ENCODE measurements at regions not wholly inside any gene's neighbourhood (a gene's known extent, or its start where the extent isn't known, plus 50 kb on each side); places are given as distances from the start of the nearest gene placed in this dataset.

- Histone ChIP-seq H3K4me1 (ENCODE audit: control insufficient read depth in 2 of 2, insufficient read depth in 2 of 2, low read length in 2 of 2) (no peaks in the 10 kb centered on the region), H3K4me3 (ENCODE audit: control extremely low read depth in 1 of 5, extremely low read depth in 1 of 5, insufficient read depth in 1 of 5, low read depth in 2 of 5, low read length in 4 of 5) (no peak overlapping the region), H4K20me1 (ENCODE audit: control insufficient read depth, insufficient read depth, low read length, poor library complexity, severe bottlenecking) (no peaks in the 10 kb centered on the region), H3K36me3 (replicated peaks in 1 of 2; ENCODE audit: control extremely low read depth in 1 of 2, control insufficient read depth in 1 of 2, extremely low read depth in 1 of 2, insufficient read depth in 2 of 2, low read length in 1 of 2) (no peaks in the 10 kb centered on the region), H2AFZ (ENCODE audit: insufficient read depth, low read depth, low read length, poor library complexity, severe bottlenecking) (no peak overlapping the region), H3K27ac (ENCODE audit: low read length in 2 of 2) (no peak overlapping the region), H3K9me3 (ENCODE audit: control extremely low read depth in 1 of 3, control insufficient read depth in 2 of 3, insufficient read depth in 1 of 3, low read length in 2 of 3) (peaks cover 0 to 40% (median 0%) of the 10 kb centered on the region in 3 donors), H3K4me2 (replicated peaks; ENCODE audit: low read depth, low read length, poor library complexity, severe bottlenecking) (no peak overlapping the region), H3K27me3 (replicated peaks in 1 of 4; ENCODE audit: control extremely low read depth in 1 of 4, control insufficient read depth in 3 of 4, insufficient read depth in 4 of 4, low read length in 3 of 4) (peaks cover 0 to 11% (median 0%) of the 10 kb centered on the region in 4 experiments), H3K79me2 (ENCODE audit: control insufficient read depth, insufficient read depth, low read length) (no peaks in the 10 kb centered on the region), H3K9ac (ENCODE audit: low read length) (no peak overlapping the region)
- no peak overlapping the region for H3K4me3 Mint-ChIP-seq
- H3K4me1 Mint-ChIP-seq, result no peaks in the 10 kb centered on the region
- ATAC-seq (ENCODE audit: low read depth) (no peak), DNase-seq (no peak)
- no peaks in the 10 kb centered on the region for H3K9me3 Mint-ChIP-seq (ENCODE audit: insufficient read depth)
- 22% methylated on average over 9 of the region's 18 CpGs for WGBS (ENCODE audit: insufficient coverage)
- ChIA-PET POLR2A (no interaction called here), CTCF (no interaction called here)
- intact Hi-C loops (cut with micrococcal nuclease), result no loop called here
- H3K27me3 Mint-ChIP-seq, result peaks cover 18% of the 10 kb centered on the region
- H3K27ac Mint-ChIP-seq, result no peak overlapping the region
- TF ChIP-seq CTCF (IDR thresholded peaks at IDR 0.05), result no peak
- TF ChIP-seq EZH2 (IDR thresholded peaks at IDR 0.05; ENCODE audit: borderline replicate concordance, insufficient read depth, low read depth, low read length, poor library complexity, severe bottlenecking), result no peak
Observed at GRCh38 chrX:790041-790506, 159.5 kb downstream of the SHOX start.

GRCh38 chrX:789096-789495, 158.5 kb downstream of the SHOX start:
- intact Hi-C loops (cut with micrococcal nuclease), result no loop called here
- H3K27me3 ChIP-seq (replicated peaks in 1 of 4; ENCODE audit: control extremely low read depth in 1 of 4, control insufficient read depth in 3 of 4, insufficient read depth in 4 of 4, low read length in 3 of 4), result peaks cover 0 to 11% (median 0%) of the 10 kb centered on the region in 4 experiments
- peaks cover 0 to 41% (median 0%) of the 10 kb centered on the region in 3 donors for H3K9me3 ChIP-seq (ENCODE audit: control extremely low read depth in 1 of 3, control insufficient read depth in 2 of 3, insufficient read depth in 1 of 3, low read length in 2 of 3)
- DNase-seq (no peak), ATAC-seq (ENCODE audit: low read depth) (no peak)
- no peak overlapping the region for H3K9ac ChIP-seq (ENCODE audit: low read length)
- H3K4me1 ChIP-seq (ENCODE audit: control insufficient read depth in 2 of 2, insufficient read depth in 2 of 2, low read length in 2 of 2), result no peaks in the 10 kb centered on the region
- TF ChIP-seq EZH2 (IDR thresholded peaks at IDR 0.05; ENCODE audit: borderline replicate concordance, insufficient read depth, low read depth, low read length, poor library complexity, severe bottlenecking), result no peak
- no peak for TF ChIP-seq CTCF (IDR thresholded peaks at IDR 0.05)
- no peak overlapping the region for H3K4me2 ChIP-seq (replicated peaks; ENCODE audit: low read depth, low read length, poor library complexity, severe bottlenecking)
- peaks cover 16% of the 10 kb centered on the region for H3K27me3 Mint-ChIP-seq
- no peaks in the 10 kb centered on the region for H3K9me3 Mint-ChIP-seq (ENCODE audit: insufficient read depth)
- H3K4me3 ChIP-seq (ENCODE audit: control extremely low read depth in 1 of 5, extremely low read depth in 1 of 5, insufficient read depth in 1 of 5, low read depth in 2 of 5, low read length in 4 of 5), result no peak overlapping the region
- no peaks in the 10 kb centered on the region for H3K36me3 ChIP-seq (replicated peaks in 1 of 2; ENCODE audit: control extremely low read depth in 1 of 2, control insufficient read depth in 1 of 2, extremely low read depth in 1 of 2, insufficient read depth in 2 of 2, low read length in 1 of 2)
- 49% methylated on average over 4 of the region's 9 CpGs for WGBS (ENCODE audit: insufficient coverage)
- no peaks in the 10 kb centered on the region for H4K20me1 ChIP-seq (ENCODE audit: control insufficient read depth, insufficient read depth, low read length, poor library complexity, severe bottlenecking)
- no peak overlapping the region for H2AFZ ChIP-seq (ENCODE audit: insufficient read depth, low read depth, low read length, poor library complexity, severe bottlenecking)
- ChIA-PET CTCF (no interaction called here), POLR2A (no interaction called here)
- H3K79me2 ChIP-seq (ENCODE audit: control insufficient read depth, insufficient read depth, low read length), result no peaks in the 10 kb centered on the region
- no peak overlapping the region for H3K27ac ChIP-seq (ENCODE audit: low read length in 2 of 2)
- no peak overlapping the region for H3K27ac Mint-ChIP-seq
- H3K4me1 Mint-ChIP-seq, result no peaks in the 10 kb centered on the region
- H3K4me3 Mint-ChIP-seq, result no peak overlapping the region
